HG02938 (cell line): ENCODE measurements at regions not wholly inside any gene's neighbourhood (a gene's known extent, or its start where the extent isn't known, plus 50 kb on each side); places are given as distances from the start of the nearest gene placed in this dataset.
"Not testable (repeated sequence)": the region's sequence is repeated elsewhere in the genome, so short reads cannot be mapped to it uniquely, and the experiment has no call there.

Source experiments
- ATAC-seq: cut with Tn5 transposase; IDR thresholded peaks from one replicate; pipeline ENCODE4 v1.9.1; 2021; ENCODE audit warnings: mild to moderate bottlenecking, moderate library complexity; ENCODE audit not compliant: unreplicated experiment

DNA sequence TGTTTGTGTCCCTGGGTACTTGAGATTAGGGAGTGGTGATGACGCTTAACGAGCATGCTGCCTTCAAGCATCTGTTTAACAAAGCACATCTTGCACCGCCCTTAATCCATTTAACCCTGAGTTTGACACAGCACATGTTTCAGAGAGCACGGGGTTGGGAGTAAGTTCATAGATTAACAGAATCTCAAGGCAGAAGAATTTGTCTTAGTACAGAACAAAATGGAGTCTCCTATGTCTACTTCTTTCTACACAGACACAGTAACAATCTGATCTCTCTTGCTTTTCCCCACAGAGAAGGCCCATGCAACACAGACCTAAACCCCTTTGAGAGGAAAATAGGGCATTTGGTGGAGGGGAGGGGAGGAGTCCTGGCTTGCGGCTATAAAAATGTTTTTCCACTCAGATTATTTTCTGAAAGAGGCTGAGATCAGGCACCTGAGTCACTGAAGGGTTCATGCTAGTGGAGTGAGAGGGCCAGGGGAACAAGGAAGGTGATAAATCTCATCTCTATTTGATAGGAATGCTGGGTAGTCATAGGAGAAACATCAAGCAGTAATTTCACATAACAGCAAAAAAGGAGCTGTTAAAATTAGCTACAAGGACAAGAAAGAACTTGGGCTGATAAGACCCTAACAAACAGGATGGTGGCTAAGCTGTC, 136.9 kb downstream of the OR2B2 start:
- ATAC-seq: not testable (repeated sequence)

DNA sequence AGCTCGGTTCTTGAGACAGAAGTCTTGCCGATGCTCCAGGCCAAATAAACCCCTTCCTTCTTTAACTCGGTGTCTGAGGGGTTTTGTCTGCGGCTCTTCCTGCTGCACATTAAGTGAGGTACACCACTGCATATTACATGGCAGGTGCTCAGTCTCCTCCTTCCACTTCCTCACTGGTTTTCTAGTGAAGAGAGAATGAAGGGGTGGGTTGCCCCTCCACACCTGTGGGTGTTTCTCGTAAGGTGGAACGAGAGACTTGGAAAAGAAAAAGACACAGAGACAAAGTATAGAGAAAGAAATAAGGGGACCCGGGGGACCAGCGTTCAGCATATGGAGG, 138.0 kb downstream of the OR2B2 start:
- ATAC-seq: not testable (repeated sequence)

DNA sequence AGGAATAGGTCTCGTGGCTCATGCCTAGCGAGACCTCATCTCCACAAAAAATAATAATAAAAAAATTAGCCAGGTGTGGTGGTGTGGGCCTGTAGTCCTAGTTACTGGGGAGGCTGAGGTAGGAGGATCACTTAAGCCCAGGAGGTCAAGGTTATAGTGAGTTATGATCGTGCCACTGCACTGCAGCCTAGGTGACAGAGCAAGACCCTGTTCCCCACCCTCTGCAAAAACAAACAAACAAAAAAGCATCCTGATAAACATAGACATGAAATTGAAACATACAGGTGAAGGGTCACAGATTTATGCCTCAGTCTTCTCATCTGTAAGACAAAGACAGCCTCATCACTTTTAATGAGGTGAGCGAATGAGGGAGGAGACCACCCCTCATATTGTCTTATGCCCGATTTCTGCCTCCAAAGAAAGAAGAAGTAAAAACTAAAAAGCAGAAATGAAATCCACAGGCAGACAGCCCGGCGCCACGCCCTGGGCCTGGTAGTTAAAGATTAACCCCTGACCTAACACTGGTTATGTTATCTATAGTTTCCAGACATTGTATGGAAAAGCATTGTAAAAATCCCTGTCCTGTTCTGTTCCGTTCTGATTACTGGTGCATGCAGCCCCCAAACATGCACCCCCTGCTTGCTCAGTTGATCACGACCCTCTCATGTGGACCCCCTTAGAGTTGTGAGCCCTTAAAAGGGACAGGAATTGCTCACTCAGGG, 138.5 kb downstream of the OR2B2 start:
- ATAC-seq: not testable (repeated sequence)

DNA sequence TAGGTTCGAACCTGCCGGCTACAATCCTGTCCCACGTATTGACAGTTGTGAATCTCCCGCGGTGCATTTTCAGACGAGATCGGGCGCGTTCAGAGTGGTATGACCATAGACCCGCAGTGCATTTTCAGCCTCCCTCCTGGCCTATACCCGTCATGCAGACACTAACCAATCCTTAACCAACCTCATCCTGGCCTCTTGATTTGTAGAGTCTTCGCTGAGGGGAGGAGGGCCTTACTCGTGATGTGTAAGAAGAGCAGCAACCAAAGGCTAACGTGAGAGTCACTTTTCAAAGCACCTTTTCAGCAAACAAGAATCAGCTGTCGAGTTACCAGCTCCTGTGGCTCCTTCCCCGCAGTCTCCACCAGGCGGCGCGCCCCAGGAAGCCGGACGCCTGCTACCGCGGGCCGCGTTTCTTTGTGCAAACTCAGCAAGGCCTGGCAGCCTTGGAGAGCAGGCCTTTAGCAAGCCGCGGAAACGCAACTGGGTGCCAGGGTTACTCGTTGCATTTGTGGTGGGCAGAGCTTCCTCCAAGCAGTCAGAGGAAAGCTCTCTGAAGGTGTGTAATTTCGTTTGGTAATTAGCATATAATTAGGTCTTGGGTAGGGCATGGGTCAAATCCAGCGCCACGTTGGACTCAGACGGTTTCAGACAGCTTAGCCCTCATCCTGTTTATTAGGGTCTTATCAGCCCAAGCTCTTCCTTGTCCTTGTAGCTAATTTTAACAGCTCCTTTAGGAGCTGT, 139.8 kb downstream of the OR2B2 start:
- ATAC-seq: peak; percentile 61

DNA sequence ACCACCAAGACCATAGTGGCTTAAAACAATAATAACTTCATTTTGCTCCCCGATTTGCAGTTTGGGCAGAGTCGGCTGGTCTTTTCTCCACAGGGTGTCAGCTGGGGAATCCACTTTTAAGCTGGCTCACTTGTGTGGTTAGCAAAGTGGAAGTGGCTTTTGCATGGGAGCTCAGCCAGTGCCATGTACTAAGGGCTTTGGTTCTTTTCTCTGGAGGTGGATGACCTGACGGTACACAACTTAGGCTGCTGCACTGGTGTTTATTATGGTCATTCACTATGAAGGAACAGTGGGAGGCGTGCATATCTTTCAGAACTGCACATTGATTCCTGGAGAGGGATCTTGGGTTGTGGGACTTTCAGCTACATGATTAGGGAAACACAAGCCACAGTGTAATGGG, 141.0 kb downstream of the OR2B2 start:
- no peak for ATAC-seq

DNA sequence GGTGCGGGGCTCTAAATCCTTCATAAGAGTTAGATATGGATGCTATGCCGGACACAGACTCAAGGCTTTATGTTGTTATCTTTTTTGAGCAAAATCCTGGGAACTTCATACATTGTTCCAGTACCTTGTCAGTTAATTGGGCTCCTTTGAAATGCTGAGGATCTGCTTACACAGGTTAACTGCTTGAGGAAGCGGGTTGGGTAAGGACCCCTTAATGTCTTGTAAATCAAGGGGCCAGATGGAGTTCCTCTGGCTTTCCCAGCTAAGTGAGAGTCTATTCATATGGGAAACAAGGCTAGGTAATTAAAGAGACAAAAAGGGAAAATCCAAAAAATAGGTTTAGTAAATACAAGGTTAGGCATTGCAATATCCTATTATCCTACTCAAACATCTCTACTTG, 141.5 kb downstream of the OR2B2 start:
- ATAC-seq: no peak

DNA sequence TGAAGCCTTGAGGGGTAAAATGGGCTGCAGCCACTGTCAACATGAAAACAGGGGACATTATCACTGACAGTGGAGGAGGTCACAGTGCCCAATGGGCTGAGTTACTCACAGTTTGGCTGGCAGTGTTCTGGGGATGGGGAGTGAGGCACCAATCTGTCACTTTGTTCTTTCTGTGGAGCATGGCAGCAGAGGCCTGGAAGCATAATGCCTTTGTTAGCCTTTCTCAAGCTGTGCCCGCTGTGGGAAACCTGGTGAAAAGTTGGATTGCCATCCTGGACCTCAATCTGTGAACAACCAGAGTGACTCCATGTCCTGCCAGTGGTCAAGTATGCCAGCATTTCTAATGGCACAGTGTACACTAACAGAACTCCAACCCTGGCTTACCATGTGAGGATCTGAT, 143.6 kb downstream of the OR2B2 start:
- ATAC-seq: no peak

DNA sequence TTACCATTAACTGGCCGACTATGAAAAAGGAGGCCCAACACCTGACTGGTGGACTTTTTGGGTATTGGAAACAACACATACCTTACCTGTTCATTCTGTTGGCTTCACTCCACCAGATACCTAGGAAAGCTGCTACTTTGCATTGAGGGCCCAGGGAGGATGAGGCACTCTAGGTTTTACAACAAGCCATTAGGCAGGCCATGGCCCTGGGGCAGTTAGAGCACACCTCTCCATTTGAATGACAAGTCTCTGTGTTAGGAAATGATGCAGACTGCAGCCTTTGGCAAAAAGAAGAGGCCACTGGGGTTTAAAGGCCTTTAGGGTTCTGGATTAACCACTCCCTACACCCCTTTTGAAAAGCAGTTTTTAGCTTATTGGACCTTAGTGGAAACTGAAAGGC, 144.3 kb downstream of the OR2B2 start:
- no peak for ATAC-seq

DNA sequence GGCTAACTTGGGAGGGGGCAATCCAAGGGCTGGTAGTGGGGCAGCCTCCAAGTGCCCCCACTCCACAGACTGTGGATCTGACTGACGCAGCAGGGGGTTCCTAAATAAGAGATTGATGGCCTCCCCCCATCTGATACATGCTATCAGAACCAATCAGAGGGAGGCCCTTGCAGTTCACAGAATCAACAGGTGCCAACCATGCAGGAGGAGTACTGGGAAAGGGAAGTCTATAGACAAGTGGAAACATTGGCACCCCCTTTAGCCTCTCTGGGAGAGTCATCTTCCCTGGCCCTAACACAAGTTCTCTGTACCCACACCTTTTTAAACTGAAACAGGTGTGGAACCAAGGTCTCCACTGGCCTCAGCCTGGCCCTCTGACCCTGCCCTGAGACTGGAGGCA, 145.8 kb downstream of the OR2B2 start:
- ATAC-seq: no peak

DNA sequence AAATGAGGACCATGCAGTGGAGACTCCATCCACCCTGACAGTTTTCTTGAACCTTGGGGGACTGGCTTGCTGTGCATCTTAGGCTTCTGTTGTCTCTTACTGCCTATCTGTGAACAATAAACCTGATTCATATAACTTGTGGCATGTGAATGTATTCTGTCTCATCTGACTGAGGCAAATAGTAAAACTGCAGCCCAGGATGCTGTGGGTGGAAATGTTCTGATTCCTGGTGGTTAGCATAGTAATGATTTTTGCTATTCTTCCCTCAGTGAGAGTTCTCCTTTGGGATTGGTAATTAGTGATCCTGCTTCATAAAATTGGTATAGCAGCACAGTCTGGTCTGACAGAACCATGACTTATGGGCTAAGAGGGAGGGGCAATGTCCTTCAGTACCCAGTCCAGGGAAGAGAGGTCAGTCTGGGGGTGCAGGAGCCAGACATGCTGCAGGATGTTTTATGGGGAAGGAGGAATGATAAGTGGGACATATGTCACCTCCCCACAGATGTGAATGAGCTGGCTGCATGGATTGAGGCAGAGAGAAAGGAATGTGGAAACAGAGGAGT, 147.1 kb downstream of the OR2B2 start:
- no peak for ATAC-seq

DNA sequence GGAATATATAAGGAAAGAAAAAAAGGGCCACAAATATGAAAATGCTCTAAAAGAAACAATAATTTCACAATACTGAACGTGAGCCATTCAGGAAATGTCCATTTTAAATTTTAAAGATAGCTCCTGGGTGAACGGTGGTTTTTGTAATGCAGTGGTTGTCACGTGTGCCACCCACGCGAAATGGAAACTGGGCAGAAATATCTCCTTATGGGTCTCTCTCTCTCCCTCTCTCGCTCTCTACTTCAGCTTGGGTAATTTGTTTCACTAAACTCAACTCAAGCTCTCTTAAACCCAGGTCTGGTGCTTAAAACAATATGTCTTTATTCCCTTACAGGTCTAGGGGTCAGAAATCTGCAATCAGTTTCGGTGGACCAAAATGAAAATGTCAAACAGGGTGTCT, 150.8 kb downstream of the OR2B2 start:
- ATAC-seq: no peak

DNA sequence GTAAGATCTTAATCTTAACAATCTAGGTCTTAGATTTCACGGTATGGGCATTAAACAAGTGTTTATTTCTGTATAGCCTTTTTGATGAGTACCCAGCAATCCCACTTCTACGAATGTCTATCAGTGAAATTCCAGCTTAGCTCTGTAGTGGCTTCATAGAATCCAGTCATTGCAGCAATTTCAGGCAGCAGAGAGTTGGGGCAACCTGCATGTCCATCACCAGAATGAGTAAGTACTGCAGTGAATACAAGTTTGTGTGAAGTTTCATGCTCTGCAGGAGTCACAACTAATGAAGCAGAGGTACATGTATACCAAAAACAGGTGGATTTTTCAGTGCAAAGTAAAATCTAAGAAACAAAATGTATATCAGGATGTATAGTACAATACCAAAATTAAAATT, 151.7 kb downstream of the OR2B2 start:
- ATAC-seq: no peak

DNA sequence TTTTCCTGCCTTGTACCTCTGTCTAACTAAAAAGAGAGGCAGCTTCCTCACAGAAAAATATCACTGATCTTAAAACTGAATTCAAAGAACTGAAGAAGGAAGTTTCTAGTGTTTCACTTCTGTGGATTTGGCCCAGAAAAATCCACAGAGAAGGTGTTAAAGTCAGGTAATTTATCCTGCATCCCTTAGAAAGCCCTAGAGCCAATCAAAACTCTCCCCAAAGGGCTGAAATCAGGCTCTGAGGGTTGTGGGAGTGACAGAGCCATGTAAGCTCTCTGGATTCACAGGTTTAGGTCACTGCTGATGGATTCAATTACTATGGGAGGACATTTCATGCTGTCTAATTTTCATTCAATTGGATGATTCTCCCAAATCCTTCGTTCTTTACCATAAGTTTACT, 152.3 kb downstream of the OR2B2 start:
- ATAC-seq: no peak

DNA sequence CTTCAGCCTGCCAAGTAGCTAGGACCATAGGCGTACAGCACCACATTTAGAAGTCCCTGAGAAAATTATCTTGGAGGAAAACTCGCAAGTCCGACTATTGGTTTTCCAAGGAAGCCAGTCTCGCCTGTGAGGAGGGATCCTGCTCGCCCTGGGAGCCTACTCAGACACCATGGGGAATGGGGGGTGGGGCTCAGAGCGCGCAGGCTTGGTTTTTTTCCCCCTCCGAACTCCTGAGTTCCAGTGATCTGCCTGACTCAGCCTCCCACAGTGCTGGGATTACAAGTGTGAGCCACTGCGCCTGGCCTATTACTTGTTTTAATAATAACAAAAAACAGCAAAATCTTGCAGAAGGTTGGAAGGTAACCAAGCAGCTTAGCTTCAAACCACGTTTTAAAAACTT, 153.7 kb downstream of the OR2B2 start:
- ATAC-seq: no peak

DNA sequence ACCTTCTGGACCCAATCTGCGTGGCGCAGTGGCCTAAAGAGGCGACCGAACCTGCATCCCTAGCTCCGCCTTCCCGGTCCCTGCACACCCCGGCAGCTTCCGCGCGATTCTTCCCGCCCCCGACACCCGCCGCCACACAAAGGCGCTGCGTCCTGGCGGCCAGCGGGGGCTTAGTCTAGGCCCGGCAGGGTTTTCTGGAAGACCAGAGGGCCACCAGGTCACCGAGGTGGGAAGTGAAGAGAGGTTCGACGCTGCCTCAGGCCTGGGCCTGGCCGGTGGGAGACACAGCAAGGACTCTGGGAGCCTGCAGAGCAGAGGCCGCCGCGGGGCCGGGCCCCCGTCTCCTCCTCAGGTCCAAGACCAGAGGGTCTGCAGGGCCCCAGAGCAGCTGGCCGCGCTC, 154.9 kb downstream of the OR2B2 start:
- ATAC-seq: no peak

DNA sequence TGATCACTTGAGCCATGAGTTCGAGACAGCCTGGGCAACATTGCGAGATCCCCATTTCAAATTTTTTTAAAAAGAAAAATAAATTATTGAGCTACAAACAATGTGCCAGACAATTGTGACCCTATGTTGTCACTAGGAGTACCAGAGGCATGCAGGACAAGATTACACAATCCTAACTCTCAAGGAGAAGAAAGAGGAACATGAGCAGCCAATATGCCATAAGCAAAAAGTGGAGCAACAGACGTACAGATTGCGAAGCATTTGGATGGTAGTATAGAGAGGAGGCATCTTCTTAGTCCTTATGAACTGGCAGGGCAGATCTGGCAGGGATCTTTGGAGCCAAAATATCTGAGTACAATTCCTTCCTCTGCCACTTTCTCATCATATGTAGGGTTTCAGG, 156.4 kb downstream of the OR2B2 start:
- no peak for ATAC-seq

DNA sequence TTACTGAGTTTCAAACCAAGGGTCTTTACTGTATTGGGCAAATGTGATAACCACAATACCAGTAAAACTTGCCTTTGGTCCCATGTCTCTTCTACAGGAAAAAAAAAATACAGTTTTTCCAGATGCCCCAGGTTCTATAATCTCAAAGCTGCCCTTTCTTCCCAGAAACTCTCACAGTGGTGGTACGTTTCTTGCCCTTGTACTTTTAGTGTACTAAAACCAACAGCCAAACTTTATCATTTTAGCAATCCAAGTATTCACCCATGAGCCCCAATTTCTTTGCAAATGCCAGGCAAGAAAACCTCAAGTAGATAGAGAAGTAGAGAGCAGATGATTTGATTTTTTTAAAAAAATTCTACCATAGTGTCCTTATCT, 157.8 kb downstream of the OR2B2 start:
- no peak for ATAC-seq

DNA sequence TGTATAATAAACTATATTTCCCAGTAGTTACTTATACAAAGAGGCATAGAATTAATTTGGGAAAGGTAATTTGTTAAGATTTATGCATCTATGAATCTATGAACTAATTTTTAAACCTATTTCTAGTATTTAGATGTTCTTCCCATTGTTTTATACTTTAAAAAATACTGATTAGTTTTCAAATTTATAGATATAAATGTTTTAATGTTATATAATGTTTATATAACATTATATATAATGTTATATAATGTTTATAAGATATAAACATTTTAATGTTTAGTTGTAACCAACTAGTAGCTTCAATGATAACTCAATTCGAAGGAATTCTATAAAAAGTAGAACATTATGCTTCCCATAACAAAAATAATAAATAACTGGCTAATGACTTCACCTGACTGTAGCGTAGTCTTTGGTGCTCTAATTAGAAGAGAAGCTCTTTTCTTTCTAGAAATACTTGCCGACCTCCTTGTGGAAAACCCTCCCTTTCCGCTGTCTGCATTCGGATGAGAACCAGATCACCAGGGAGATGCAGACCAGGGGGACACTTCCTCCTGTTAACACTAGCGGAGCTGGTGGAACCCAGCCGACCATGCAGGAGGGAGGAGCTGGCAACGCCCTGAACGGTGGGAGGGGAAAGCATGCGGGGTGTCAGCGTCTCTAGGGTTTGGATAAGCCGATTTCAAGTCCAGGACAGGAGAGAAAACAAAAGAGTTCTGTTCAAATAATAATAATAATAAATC, 158.4 kb downstream of the OR2B2 start:
- ATAC-seq: peak; percentile 38

DNA sequence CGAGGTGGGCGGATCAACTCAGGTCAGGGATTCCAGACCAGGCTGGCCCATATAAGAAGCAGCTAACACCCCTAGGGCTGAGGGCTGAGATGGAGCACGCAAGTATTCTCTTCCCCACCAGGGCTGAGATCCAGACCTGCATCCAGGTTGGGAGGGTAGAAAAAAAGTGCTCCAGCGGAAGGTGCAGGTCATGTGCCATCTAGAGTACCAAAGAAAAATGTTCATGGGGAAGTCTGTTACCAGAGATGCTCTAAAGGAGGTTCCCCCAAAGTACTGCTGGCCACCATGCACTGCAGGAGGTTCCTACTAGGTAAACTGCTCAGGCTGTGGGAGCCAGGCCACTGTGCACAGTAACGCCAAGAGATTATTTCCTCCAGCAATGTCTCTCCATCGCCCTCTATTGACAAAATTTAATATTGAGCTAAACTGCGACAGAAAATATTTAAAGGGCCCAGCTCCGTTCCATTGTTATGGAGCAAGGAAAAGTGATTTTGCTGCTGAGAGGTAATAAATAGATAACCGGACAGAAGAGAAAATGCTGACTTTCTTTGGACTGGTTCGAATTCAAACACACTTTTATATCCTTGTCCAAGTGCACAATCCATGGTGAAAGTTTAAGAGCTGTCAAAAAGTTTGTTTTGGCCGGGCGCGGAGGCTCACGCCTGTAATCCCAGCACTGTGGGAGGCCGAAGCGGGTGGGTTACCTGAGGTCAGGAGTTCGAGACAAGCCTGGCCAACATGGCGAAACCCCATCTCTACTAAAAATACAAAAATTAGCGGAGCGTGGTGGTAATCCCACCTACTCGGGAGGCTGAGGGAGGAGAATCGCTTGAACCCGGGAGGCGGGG, 159.9 kb downstream of the OR2B2 start:
- ATAC-seq: peak; percentile 40

DNA sequence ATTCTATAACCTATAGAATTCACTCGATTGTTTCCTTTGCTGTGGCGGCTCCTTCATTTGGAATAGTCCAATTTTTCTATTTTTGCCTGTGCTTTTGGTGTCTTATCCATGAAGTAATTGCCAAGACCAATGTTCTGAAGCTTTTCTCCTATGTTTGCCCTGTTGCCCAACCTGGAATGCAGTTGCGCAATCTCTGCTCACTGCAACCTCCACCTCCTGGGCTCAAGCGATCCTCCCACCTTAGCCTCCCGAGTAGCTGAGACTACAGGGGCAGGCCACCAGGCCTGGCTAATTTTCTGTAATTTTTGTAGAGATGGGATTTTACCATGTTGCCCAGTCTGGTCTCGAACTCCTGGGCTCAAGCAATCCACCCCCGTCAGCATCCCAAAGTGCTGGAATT, 163.5 kb downstream of the OR2B2 start:
- ATAC-seq: no peak
